ENCODE measurements at regions not wholly inside any gene's neighbourhood (a gene's known extent, or its start where the extent isn't known, plus 50 kb on each side); places are given as distances from the start of the nearest gene placed in this dataset.

DNA sequence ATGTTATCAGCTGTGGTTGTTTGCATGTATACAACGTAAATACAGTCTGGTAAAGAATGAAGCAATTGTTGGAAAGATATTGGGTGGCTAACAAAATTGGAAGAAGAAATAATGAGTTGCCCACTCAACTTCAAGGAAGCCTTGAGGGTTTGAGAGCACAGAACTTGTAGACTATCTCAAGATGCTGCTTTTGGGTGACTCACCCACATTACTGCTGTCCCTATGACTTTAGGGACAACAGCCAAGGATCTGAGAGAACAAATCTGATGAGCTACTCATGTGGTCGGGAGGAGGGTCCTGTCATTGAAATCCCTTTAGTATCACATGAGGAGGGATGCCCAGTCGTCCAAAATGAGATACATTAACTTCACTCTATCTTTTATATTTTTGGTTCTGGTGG, 261.8 kb downstream of the GAS1 start:
- DNase-seq (ENCODE audit: extremely low read depth, low read depth): no peak
- TF ChIP-seq, protein P1, sequence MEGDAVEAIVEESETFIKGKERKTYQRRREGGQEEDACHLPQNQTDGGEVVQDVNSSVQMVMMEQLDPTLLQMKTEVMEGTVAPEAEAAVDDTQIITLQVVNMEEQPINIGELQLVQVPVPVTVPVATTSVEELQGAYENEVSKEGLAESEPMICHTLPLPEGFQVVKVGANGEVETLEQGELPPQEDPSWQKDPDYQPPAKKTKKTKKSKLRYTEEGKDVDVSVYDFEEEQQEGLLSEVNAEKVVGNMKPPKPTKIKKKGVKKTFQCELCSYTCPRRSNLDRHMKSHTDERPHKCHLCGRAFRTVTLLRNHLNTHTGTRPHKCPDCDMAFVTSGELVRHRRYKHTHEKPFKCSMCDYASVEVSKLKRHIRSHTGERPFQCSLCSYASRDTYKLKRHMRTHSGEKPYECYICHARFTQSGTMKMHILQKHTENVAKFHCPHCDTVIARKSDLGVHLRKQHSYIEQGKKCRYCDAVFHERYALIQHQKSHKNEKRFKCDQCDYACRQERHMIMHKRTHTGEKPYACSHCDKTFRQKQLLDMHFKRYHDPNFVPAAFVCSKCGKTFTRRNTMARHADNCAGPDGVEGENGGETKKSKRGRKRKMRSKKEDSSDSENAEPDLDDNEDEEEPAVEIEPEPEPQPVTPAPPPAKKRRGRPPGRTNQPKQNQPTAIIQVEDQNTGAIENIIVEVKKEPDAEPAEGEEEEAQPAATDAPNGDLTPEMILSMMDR (IDR thresholded peaks at IDR 0.05; ENCODE audit: low read depth, low read length, missing control alignments): no peak
- H3K4me3 ChIP-seq (replicated peaks; ENCODE audit: low read depth, low read length): no peak overlapping the region

DNA sequence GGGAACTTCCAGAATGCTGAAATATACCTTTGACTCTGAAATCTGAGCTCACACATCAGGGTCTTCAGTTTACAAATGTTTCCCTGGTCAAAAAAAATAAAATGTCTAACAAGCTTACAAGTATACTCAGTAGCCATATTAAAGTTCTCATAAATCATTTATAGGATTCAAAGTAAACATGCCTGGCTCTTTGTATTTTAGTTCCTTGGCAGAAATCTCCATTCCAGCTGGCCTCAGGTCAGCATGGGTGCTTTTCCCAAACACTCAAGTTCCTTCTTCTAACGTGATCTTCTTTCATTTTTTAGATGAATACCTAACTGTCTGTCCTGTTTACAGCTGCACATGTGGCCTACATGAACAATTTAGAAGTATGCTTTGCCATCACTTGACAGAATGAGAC, 263.2 kb downstream of the GAS1 start:
- H3K4me3 ChIP-seq (replicated peaks; ENCODE audit: low read depth, low read length): no peak overlapping the region
- DNase-seq (ENCODE audit: extremely low read depth, low read depth): no peak
- TF ChIP-seq, protein P1 (IDR thresholded peaks at IDR 0.05; ENCODE audit: low read depth, low read length, missing control alignments): no peak

DNA sequence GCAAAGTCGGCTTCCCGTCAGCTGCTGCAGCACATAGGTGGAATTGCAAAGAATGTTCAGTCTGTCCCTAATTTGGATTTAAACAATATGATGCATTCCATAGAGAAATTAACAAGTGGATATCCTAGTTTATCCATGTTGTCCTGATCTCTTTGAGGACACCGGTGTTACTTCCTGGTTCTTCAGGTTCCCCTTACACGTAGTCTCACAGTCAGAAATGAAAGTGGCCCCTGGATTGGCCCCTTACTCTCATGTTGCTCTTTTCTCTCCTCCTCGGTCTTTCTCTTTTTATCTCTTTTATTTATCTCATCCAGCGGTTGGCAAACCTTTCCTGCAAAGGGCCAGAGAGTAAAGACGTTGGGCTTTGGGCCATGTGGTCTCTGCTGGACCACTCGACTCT, 265.1 kb downstream of the GAS1 start:
- no peak overlapping the region for H3K4me3 ChIP-seq (replicated peaks; ENCODE audit: low read depth, low read length)
- TF ChIP-seq, protein P1 (IDR thresholded peaks at IDR 0.05; ENCODE audit: low read depth, low read length, missing control alignments): no peak
- DNase-seq (ENCODE audit: extremely low read depth, low read depth): no peak

DNA sequence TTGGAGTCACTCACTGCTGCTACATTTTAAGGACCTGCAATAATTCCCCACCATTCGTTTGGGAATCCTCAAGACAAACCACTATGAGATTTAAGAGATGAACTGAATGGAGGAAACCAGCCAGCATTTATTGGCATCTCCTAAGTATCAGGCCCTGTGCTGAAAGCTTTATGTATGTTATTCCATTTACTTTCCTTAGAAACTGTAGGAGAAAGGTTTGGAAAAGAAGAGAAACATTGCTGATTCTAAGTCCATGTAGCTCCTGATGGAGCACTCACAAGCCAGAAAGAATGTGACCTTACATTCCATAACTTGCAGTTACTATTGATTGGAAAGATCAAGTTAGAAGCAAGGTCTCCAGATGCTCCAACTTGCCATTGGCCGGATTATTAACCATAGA, 267.4 kb downstream of the GAS1 start:
- H3K4me3 ChIP-seq (replicated peaks; ENCODE audit: low read depth, low read length): no peak overlapping the region
- DNase-seq (ENCODE audit: extremely low read depth, low read depth): no peak
- TF ChIP-seq, protein P1 (IDR thresholded peaks at IDR 0.05; ENCODE audit: low read depth, low read length, missing control alignments): no peak

DNA sequence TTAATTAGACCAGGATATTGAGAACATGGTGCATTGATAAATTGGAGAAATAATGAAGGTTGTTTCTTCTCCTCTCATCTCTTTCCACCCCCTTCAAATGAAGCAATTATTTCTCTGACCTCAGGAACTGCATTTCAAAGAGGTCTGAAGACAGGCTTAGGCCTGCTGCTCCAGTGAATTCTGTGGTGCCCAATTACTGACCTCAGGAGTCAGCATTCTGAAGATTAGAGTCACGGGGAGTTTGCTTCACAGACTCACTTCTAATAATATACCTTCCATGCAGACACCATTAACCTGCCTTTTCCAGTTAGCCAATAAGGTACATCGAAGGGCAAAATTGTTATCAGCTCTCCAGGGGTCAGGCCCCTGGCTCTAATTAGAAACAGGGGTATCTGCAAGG, 270.9 kb downstream of the GAS1 start:
- TF ChIP-seq, protein P1 (IDR thresholded peaks at IDR 0.05; ENCODE audit: low read depth, low read length, missing control alignments): no peak
- no peak for DNase-seq (ENCODE audit: extremely low read depth, low read depth)
- H3K4me3 ChIP-seq (replicated peaks; ENCODE audit: low read depth, low read length): no peak overlapping the region

DNA sequence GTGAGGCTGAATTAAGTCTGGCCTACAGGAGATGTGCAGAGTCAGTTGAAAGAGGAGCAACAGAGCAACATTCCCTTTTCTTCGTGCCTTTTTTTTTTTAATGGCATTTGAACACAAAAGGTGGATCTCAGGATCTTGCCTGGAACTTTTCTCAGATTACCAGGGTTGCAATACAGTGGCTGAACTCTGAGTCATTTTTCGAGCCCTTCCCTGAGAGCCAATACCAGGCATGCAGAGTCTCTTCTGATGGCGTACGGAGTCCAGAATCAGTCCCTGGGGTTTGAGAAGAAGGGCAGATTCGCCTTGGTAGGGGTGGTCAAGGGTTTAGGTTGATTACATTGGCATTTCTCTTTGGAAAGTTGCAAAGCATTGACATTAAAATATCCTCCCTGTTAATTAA, 271.5 kb downstream of the GAS1 start:
- H3K4me3 ChIP-seq (replicated peaks; ENCODE audit: low read depth, low read length): no peak overlapping the region
- no peak for DNase-seq (ENCODE audit: extremely low read depth, low read depth)
- TF ChIP-seq, protein P1 (IDR thresholded peaks at IDR 0.05; ENCODE audit: low read depth, low read length, missing control alignments): no peak

DNA sequence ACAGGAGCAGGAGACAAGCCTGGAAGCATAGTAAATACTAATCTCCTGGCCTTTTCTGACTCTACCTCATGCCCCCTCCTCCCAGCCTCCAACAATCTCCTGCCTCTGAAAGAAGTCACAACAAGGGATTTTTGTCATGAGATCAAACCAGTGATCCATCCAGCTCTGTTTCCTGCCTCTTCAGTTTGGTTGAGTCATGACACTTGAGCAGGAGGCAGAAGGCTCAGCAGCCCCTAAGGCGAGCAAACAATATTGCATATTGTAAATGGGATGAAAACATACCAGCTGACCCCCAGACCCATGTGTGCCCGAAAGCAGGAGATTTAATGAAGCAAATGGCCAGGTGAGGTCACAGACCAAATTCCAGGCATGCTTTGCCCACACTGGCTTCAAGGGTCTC, 272.8 kb downstream of the GAS1 start:
- no peak for DNase-seq (ENCODE audit: extremely low read depth, low read depth)
- TF ChIP-seq, protein P1 (IDR thresholded peaks at IDR 0.05; ENCODE audit: low read depth, low read length, missing control alignments): no peak
- no peak overlapping the region for H3K4me3 ChIP-seq (replicated peaks; ENCODE audit: low read depth, low read length)
